ENCODE measurements at regions not wholly inside any gene's neighbourhood (a gene's known extent, or its start where the extent isn't known, plus 50 kb on each side); places are given as distances from the start of the nearest gene placed in this dataset.

GRCh38 chr21:41634858-41635257, 126.9 kb upstream of the TMPRSS2 start:
- no peak for TF ChIP-seq CTCF (conservative IDR thresholded peaks at IDR 0.05)
- no peak overlapping the region for H3K27ac ChIP-seq

- TF ChIP-seq CTCF (conservative IDR thresholded peaks at IDR 0.05): no peak
- H3K27ac ChIP-seq: no peak overlapping the region
These were observed 126.3 kb upstream of the TMPRSS2 start for GRCh38 chr21:41634211-41634694.

- H3K27ac ChIP-seq: no peak overlapping the region
- no peak for TF ChIP-seq CTCF (conservative IDR thresholded peaks at IDR 0.05)
These were observed 125.7 kb upstream of the TMPRSS2 start for GRCh38 chr21:41633627-41634026.

GRCh38 chr21:41632748-41633475, 125.0 kb upstream of the TMPRSS2 start:
- no peak for TF ChIP-seq CTCF (conservative IDR thresholded peaks at IDR 0.05)
- H3K27ac ChIP-seq: no peak overlapping the region

- H3K27ac ChIP-seq: no peak overlapping the region
- TF ChIP-seq CTCF (conservative IDR thresholded peaks at IDR 0.05): no peak
These were observed 123.9 kb upstream of the TMPRSS2 start for GRCh38 chr21:41631564-41632461.

GRCh38 chr21:41630917-41631316, 123.0 kb upstream of the TMPRSS2 start:
- H3K27ac ChIP-seq: no peak overlapping the region
- TF ChIP-seq CTCF (conservative IDR thresholded peaks at IDR 0.05): no peak

GRCh38 chr21:41630249-41630648, 122.3 kb upstream of the TMPRSS2 start:
- no peak for TF ChIP-seq CTCF (conservative IDR thresholded peaks at IDR 0.05)
- no peak overlapping the region for H3K27ac ChIP-seq

Measured in VCaP (cell line).